ENCODE measurements at regions not wholly inside any gene's neighbourhood (a gene's known extent, or its start where the extent isn't known, plus 50 kb on each side); places are given as distances from the start of the nearest gene placed in this dataset.

- Mint-ChIP-seq H3K9me3 (no peaks in the 10 kb centered on the region), H3K27me3 (no peaks in the 10 kb centered on the region), H3K36me3 (no peaks in the 10 kb centered on the region), H3K27ac (no peak overlapping the region), H3K4me3 (no peak overlapping the region), H3K4me1 (ENCODE audit: unreplicated experiment) (no peaks in the 10 kb centered on the region)
- no peak for DNase-seq (ENCODE audit: extremely low spot score, unreplicated experiment)
- TF ChIP-seq CTCF (conservative IDR thresholded peaks at IDR 0.05), result no peak
Observed at GRCh38 chr2:34332813-34333212, 733.7 kb upstream of the FAM98A start.

- Mint-ChIP-seq H3K36me3 (no peaks in the 10 kb centered on the region), H3K27me3 (no peaks in the 10 kb centered on the region), H3K27ac (no peak overlapping the region), H3K4me3 (no peak overlapping the region), H3K9me3 (no peaks in the 10 kb centered on the region), H3K4me1 (ENCODE audit: unreplicated experiment) (no peaks in the 10 kb centered on the region)
- DNase-seq (ENCODE audit: extremely low spot score, unreplicated experiment), result no peak
- no peak for TF ChIP-seq CTCF (conservative IDR thresholded peaks at IDR 0.05)
Observed at GRCh38 chr2:34320056-34320455, 721.0 kb upstream of the FAM98A start.

- no peaks in the 10 kb centered on the region for H3K27me3 Mint-ChIP-seq
- H3K4me3 Mint-ChIP-seq, result no peak overlapping the region
- TF ChIP-seq CTCF (conservative IDR thresholded peaks at IDR 0.05), result no peak
- no peak for DNase-seq (ENCODE audit: extremely low spot score, unreplicated experiment)
- H3K27ac Mint-ChIP-seq, result no peak overlapping the region
- H3K9me3 Mint-ChIP-seq, result no peaks in the 10 kb centered on the region
- H3K36me3 Mint-ChIP-seq, result no peaks in the 10 kb centered on the region
- H3K4me1 Mint-ChIP-seq (ENCODE audit: unreplicated experiment), result no peaks in the 10 kb centered on the region
Observed at GRCh38 chr2:34317797-34318196, 718.7 kb upstream of the FAM98A start.

GRCh38 chr2:34316788-34317187, 717.7 kb upstream of the FAM98A start:
- Mint-ChIP-seq H3K4me3 (no peak overlapping the region), H3K27me3 (no peaks in the 10 kb centered on the region), H3K9me3 (no peaks in the 10 kb centered on the region), H3K4me1 (ENCODE audit: unreplicated experiment) (no peaks in the 10 kb centered on the region), H3K27ac (no peak overlapping the region), H3K36me3 (no peaks in the 10 kb centered on the region)
- no peak for TF ChIP-seq CTCF (conservative IDR thresholded peaks at IDR 0.05)
- DNase-seq (ENCODE audit: extremely low spot score, unreplicated experiment), result no peak

- H3K4me1 Mint-ChIP-seq (ENCODE audit: unreplicated experiment), result no peaks in the 10 kb centered on the region
- no peak for DNase-seq (ENCODE audit: extremely low spot score, unreplicated experiment)
- no peak overlapping the region for H3K4me3 Mint-ChIP-seq
- TF ChIP-seq CTCF (conservative IDR thresholded peaks at IDR 0.05), result no peak
- H3K27ac Mint-ChIP-seq, result no peak overlapping the region
- H3K36me3 Mint-ChIP-seq, result no peaks in the 10 kb centered on the region
- no peaks in the 10 kb centered on the region for H3K9me3 Mint-ChIP-seq
- H3K27me3 Mint-ChIP-seq, result no peaks in the 10 kb centered on the region
Observed at GRCh38 chr2:34311816-34312215, 712.7 kb upstream of the FAM98A start.

GRCh38 chr2:34308140-34308539, 709.0 kb upstream of the FAM98A start:
- Mint-ChIP-seq H3K36me3 (no peaks in the 10 kb centered on the region), H3K27ac (no peak overlapping the region), H3K27me3 (peaks cover 3% of the 10 kb centered on the region), H3K4me1 (ENCODE audit: unreplicated experiment) (no peaks in the 10 kb centered on the region), H3K4me3 (no peak overlapping the region), H3K9me3 (no peaks in the 10 kb centered on the region)
- no peak for DNase-seq (ENCODE audit: extremely low spot score, unreplicated experiment)
- TF ChIP-seq CTCF (conservative IDR thresholded peaks at IDR 0.05), result no peak
